ENCODE measurements at regions not wholly inside any gene's neighbourhood (a gene's known extent, or its start where the extent isn't known, plus 50 kb on each side); places are given as distances from the start of the nearest gene placed in this dataset.

GRCh38 chr14:55851961-55852360 is 266.2 kb upstream of the PELI2 start:
- TF ChIP-seq ARNT (IDR thresholded peaks at IDR 0.05) (no peak), FOXM1 (IDR thresholded peaks at IDR 0.05; ENCODE audit: borderline replicate concordance) (no peak), HDGF (IDR thresholded peaks at IDR 0.05; ENCODE audit: borderline replicate concordance) (no peak)

Measured in HEK293T (cell line).